ENCODE measurements at regions not wholly inside any gene's neighbourhood (a gene's known extent, or its start where the extent isn't known, plus 50 kb on each side); places are given as distances from the start of the nearest gene placed in this dataset.
A peak's percentile ranks its signal among the peaks of the same experiment; 100 is the strongest.
"Not testable (repeated sequence)": the region's sequence is repeated elsewhere in the genome, so short reads cannot be mapped to it uniquely, and the experiment has no call there.

DNA sequence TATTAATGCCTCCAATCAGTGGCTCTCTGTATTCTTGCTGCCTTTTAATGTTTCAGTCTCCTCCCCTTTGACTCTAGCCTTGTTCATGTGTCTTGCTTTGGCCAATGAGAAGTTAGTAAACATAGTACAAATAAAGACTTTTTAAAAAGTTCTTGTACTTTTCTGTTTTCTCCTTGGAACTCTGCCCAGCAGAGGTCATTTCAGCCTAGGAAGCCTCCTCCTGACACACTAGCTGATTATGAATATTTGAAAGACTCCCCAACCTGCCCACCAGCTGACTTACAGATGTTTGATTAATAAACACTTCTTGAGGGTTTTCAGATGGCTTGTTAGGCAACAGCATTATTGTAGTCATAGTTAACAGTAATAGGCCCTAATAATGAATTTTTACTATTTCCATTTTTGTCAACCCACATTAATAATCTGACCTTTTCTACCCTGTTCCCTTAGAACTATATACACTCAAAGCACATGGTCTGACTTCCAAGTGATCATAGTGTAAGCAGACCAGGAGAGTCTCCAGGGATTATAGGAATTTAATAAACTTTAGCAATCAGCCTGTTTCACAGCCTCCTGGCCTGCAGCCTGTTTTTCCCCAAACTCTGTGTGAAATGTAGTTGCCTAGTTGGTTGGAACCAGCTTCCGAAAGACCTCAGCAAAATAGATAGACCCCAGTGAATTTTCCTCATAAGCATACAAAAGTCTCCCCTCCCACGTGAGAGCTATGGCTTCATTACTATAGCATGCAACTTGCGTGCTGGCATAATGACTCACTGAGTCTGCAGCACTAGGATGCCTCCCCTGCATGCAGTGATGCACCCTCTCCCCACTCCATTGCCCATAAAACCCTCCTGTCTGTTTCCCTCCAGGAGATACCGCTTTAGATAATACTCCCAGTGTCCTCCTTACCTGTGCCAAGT, 670.7 kb upstream of the ZNF804A start:
- peak; percentile 75 for DNase-seq

DNA sequence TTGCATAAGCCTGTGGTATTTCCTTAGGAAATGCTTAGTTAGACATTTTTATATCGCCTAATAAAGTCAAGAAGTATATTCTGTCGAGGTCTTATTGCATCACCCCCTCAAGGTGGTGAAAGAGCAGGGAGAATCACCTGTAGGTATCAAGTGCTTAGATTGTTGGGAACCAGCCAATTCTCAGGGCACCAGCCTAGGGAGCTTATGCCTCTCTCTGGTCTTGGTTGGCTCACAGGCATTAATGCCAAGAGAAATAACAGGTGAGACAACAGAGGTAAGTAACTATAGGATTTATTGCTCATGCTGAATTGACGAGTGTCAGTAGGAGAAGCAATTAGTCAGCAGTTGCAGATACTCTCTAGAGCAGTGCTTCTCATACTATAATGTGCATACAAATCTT, 663.3 kb upstream of the ZNF804A start:
- DNase-seq, result no peak

DNA sequence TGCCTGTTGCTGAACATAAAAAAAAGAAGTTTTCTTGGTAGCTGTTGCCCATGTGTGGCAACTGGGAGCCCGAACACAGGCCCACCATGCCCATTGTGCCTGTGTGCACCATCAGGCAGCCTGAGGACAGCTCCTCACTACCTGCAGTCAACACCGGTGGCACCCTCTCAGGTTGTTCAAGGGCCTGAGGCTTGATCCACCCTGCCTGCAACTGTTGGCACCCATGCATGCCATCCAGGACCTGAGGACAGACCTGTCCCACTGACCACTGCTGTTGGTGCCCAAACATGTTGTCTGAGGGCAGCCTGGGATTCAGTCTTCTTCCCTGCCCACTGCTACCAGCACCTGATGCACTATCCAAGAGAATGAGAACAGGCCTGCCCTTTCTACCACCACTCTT, 661.1 kb upstream of the ZNF804A start:
- DNase-seq, result no peak

DNA sequence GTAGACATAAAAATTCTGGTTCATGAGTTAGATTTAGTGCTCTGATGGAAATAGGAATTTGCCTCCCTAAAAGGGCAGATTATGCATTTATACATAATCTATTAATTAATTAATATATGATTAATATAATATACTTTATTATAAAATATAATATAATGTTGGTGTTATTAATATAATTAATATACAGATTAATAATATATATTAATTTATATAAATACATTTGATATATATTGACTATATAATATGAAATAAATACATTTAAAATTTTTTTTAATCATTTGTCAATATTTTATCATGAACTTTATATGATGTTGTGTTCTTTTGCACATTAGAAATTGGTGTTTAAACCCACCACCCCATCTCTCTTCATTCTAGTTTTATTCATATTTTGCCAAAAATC, 652.1 kb upstream of the ZNF804A start:
- no peak for DNase-seq

DNA sequence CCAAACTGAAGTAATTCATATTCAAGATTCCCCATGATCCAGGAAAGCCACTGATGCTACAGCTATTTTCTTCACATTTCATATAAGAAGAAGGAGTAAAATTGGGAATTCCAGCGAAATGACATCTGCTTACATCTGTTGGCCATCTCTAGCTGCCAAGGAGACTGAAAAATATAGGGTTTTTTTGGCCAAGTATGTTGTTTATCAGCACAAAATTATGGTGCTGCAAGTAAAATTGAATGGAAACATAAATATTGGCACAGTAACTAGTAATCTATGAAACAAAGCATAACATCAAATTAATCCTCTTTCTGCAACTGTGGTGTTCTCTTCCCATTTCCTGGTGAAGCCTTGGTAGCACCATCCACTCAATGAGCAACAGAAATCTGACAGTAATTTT, 649.5 kb upstream of the ZNF804A start:
- DNase-seq, result no peak

DNA sequence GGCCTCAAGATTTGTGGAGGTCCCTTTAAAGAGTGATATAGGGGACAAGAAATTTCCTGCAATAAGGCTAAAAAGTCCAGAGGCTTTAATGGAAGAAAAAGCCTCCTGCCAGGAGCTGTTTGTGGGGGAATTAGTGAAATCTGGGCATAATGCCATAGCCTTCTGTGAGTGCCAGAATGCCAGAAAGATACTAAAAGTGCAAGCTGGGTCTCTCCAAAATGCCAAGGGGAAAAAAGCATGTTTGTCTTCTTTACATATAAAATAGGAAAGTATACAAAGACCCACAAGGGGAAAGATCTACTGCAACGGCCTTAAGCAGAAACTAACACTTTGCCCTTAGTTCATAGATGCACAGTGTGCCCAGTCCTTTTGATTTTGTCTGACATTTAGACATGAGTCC, 647.7 kb upstream of the ZNF804A start:
- DNase-seq, result no peak

DNA sequence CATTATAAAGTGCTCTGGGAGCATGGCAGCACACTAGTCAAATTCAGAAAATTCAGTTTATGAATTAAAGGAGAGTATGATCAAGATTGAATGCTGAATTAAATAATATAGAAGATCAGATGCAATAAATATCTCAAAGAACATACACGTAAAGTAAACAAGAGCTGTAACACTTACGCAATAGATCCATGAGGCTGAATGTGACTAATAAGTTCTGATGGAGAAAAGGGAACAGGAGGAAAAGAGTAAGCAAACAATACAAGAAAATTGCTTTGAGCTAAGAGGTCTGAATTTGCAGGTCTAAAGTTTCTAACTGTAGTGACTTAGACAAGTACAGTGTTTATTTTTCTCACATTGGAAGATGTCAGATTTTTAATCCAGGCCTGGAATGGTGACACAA, 646.7 kb upstream of the ZNF804A start:
- DNase-seq, result no peak

DNA sequence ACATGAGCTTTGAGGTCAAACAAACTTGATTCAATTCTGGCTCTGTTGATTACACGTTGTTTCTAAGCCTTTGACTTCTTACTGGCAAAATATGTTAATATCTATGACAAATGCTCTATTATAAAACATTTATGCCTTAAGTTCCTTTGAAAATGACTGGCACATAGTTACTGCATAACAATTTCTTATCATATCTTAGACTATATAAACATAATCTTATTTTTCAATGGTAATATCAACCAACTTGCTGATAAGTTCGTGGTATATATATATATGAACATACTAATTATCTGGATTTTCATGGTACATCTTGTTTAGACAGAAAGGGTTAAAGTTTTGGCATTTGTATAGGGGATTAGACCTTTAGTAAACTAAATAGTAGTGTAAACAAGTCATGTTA, 645.6 kb upstream of the ZNF804A start:
- no peak for DNase-seq

DNA sequence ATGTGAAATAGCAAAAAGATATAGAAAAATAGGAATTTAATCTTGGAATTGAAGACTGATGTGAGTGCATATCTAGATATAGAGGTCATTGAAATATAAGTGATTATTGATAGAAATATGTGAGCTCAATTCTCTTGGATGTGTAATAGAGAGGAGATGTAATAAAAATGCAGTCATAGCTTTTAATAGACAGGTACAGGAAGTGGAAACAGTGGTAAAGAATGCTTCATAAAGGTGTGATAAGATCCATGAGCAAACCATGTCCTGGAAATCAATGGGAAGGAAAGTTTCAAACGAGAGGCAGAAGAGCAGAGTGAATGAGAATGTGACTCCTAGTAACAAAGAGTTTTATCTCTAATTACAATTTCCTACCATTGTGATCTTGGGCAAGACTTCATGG, 634.7 kb upstream of the ZNF804A start:
- DNase-seq, result no peak

DNA sequence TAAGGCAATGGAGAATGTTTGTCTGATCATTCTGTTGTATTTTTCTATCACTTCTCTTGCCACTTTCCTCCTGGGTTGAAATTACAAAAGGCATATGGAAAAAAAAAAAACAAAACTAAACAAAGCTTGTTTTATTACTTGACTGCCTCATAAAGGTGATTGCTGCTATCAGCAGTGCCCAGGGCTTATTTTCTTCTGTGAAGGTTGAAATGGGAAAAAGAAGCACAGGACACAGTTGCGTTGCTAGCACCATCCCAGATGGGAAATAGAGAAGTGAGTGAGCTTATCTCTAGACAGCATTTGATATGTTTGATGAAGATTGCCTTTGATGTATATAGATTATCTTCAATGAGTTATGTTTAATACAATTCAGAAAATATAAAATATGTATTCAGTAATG, 633.8 kb upstream of the ZNF804A start:
- DNase-seq, result no peak

DNA sequence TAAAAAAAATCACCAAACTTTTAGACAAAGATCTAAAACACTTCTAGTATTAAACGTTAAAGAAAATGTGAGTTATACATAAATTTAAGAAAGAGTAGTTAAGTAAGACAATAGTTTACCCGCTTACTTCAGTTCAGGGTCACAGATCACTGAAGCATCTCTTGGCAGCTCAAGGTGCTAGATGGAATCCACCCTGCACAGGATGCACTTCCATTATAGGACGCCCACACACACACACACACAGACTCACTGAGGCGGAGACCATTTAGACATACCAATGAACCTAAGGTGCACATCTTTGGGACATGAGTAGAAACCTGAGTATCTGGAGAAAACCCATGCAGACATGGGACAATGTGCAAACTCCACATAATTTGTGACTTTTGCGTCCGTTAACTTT, 630.6 kb upstream of the ZNF804A start:
- DNase-seq, result no peak

DNA sequence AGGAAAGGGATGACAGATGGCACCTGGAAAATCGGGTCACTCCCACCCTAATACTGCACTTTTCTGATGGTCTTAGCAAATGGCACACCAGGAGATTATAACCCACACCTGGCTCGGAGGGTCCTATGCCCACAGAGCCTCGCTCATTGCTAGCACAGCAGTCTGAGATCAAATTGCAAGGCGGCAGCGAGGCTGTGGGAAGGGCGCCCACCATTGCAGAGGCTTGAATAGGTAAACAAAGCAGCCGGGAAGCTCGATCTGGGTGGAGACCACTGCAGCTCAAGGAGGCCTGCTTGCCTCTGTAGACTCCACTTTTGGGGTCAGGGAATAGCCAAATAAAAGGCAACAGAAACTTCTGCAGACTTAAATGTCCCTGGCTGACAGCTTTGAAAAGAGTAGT, 622.7 kb upstream of the ZNF804A start:
- not testable (repeated sequence) for DNase-seq

DNA sequence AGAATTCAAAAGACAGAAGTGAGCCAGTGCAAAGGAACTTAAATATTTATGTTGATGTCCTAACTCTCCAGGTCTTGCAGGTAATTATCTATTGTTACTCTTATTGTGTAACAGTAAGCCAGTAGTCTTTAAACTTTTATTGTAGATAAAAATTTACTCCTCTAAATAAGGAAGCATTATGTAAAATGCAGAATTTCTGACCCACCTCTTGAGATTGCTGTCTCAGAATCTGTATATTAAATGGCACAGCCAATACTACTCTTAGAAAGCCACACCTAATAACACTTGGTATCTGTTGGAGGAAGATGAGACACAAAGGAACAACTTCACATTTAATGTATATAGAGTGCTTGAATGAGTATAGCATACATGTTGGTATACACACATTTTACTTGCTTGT, 613.5 kb upstream of the ZNF804A start:
- DNase-seq, result no peak

DNA sequence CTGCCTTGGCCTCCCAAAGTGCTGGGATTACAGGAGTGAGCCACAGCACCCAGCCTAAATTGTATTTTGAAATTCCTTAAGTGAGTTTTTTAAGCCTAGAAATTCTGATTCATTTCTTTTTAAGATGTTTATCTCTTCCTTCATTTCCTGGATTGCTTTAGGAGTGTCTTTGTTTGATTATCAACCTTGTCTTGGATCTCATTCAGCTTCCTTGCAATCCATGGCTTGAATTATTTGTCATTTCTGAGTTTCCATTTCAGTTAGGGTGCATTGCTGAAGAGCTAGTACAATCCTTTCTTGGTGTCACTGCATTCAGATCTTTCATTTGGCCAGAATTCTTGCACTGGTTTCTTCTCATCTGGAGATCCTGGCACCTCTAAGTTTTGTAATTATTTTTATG, 606.4 kb upstream of the ZNF804A start:
- DNase-seq, result no peak

DNA sequence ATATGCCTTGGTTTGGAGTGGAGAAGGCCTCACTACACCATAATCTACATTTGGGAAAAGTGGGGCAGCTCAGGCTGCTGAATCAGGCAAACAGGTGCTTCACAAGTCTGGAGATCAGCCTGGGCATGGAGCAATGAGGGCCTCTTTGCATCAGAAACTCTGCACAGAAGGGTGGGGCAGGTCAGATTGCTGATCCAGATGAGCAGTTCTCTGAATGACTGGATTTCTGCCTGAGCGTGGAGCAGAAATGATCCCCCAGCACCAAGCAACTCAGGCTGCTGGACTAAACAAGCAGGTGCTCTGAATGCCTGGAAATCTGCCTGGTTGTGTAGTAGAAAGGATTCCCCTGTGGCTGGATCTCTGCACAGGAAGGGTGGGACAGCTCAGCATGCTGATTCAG, 605.3 kb upstream of the ZNF804A start:
- no peak for DNase-seq

DNA sequence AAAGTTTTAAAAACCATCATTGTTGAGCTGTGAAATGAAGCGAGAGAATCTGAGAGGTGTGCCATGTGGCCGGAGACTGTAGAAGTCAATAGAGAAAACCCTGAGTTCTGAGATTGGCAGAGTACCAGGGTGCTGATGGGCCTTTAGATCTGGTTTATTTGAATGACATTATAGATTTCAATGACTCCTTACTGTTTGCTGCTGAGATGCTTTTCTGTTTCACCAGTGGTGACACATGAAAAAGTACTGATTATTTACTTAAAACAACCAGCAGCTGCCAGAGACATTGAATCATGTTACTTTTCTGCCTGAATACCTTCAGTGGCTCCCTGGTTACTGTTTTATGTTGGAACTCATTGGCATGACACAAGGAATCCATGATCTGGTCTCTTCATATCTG, 602.7 kb upstream of the ZNF804A start:
- no peak for DNase-seq

DNA sequence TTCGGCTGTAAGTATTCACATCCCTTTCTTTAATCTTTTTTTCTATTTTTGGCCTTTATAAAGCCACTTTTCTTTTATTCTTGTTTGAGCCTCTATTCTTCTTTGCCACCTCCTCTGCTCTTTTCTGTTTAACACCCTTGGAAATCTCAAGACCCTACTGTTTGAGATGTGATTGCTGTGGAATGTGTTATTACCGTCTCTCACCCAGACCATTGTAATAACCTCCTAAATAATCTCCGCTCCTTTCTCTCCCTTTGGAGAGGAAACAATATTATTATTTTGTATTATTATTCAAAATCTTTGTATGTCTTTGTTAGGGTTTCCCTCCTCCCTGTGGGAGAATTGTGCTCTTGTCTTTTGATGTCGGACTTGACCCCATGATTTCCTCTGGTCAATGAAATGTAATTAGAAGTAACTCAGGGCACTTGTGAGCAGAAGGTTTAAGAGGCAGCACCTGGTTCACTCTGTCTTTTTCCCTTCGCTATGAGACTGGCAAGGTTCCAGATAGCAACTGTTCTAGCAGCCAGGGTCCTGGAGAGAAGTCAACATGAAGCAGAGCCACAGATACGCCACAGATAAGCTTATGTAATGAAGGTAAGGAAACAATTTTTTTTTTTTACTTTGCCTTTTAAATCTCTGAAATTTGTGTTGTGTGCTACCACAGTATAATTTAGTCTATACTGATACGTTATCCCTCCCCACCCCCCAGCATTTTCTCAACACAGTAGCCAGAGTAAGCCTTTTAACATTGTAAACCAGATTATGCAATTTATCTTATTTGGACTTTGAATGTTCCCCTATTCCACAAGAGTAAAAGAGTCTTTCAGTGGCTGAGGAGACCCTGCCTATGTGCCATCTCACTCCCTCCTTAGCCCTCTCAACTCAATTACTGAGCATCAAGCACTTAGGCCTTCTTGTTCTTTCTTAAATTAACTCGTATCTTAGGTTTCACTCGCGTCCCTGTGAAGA, 601.2 kb upstream of the ZNF804A start:
- no peak for DNase-seq

DNA sequence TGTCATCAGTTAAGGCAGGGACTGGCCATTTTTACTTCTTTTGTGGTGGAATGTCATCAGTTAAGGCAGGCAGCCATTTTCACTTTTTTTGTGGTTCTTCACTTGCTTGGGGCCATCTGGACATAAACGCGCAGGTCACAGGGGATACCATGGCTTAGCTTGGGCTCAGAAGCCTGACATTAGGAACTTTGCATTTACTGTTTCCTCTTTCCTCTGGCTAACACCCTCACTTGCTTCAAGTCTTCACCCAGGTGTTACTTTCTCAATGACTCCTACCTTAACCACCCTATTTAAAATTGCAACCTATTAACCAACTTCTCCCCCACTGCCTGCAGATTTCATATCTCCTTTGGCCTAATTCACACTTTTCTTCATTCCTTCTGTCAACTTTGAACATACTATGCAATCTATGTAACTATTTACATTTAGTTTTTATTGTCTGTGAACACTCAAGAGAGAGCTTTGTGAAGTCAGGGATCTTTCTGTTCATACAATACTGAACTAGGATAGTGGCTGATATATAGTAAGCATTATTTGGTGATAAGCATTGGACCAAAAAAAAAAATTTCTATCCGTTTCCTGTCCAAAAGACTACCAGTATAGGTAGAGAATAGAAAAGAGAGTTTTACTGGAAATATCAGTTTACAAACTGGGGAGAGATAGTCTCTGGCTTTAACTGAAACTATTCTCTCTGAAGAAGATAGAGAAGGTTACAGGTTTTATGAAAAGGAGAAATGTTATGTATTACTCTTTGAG, 600.1 kb upstream of the ZNF804A start:
- DNase-seq, result no peak

DNA sequence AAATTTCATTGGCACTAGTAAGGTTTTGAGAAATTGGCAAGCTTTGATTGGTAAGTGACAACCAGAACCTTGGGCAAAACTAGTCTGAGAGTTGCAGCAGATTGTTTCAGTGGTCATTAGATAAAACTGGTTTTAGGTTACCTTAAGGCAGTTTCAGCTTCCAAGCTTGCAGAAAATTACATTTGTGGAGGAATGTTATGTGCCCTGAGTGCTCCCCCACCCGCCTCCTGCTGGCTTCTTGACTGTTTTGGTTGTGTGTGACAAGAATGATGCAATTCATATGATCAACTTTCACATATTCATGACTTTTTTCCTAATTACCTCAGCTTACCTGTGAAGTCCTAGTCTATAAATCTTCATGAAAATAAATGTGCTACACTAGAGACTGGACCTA, 599.5 kb upstream of the ZNF804A start:
- DNase-seq, result no peak

DNA sequence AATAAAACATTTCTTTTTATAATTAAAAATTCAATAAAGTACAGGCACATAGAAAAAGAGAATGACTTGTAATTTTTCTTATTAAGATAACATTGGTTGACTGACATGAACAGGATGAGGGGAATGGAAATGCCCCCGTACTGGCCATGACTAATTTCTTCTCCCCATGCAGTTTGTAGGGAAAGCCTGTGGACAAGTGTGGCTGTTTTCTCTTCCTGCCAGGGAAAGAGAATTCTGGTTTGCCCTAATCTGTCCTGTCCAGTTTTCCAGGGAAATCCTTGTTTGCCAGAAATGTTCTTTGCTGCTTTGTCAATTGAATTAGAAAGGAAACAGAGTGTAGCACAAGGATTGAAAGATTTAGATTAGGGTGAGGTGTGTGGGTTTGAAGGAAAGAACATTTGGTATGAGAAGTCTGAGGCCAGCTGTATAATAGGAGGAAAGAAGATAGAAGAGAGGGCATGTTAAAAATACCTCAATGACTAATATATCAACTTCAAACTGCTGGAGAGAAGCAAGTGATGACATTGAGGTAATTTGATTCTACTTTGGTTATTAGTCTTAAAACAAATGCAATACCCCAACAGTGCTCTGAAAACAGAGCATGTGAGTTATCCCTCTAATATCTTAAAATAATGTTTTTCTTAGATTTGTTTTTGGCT, 593.9 kb upstream of the ZNF804A start:
- no peak for DNase-seq

DNA sequence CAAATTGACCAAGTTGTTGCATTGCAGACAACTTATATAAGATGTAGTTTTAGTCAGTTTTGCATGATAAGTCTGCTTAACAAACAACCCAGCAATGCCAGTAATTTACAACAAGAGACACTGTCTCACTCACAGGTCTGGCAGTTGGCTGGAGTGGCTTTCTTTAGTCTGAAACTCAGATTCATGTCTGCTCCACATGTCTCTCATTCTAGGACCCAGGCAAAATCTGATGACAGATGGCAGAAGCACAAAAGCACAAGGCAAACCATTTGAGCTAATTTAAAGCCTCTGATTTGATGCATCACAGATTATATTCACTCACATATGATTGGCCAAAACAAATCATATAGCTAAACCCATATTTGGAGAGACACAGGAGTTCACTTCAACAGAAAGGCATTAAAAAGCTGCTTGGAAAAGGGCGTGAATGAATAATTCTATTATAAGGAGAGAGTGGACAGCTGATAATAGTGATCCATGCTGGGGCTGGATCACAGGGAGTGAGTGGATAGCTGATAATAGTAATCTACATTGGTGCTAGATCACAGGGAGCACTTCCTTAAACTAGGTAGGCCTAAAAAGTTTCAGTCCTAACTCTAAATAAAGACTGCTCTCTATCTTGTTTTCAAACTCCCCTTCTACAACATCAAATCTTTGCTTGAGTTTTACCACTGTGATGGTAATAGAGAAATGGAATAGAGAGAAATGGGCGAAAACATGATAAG, 593.2 kb upstream of the ZNF804A start:
- DNase-seq, result peak; percentile 0

DNA sequence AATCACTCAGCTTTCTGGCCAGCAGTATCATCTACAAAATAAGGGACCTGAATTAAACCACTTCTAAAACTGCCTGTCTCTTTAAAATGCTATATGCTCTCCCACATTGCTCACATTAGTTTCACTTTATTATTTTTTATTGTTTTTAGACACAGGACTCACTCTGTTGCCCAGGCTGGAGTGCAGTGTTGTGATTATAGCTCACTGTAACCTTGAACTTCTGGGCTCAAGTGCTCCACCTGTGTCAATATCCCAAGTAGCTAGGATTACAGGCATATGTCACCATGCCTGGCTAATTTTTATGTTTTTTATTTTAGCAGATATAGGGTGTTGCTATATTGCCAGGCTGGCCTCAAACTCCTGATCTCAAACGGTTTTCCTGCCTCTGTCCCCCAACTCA, 591.3 kb upstream of the ZNF804A start:
- DNase-seq, result no peak

All from fibroblast of skin of scalp (primary cell).